NOMO-1 treated with dmso at 0.1 percent for 144 hours (cell line): ENCODE measurements at regions not wholly inside any gene's neighbourhood (a gene's known extent, or its start where the extent isn't known, plus 50 kb on each side); places are given as distances from the start of the nearest gene placed in this dataset.

Experiments
- DNase-seq: peaks from one replicate; lab custom pipeline; 2025; ENCODE audit not compliant: unreplicated experiment; lab: John Stamatoyannopoulos, UW

- DNase-seq, result no peak
These were observed 443.8 kb upstream of the TGFBR2 start for GRCh38 chr3:30162579-30162978.

- DNase-seq, result no peak
These were observed 439.9 kb upstream of the TGFBR2 start for GRCh38 chr3:30166535-30166934.

GRCh38 chr3:30167541-30168011, 438.8 kb upstream of the TGFBR2 start:
- no peak for DNase-seq

GRCh38 chr3:30169487-30169886, 436.9 kb upstream of the TGFBR2 start:
- no peak for DNase-seq

- no peak for DNase-seq
These were observed 435.5 kb upstream of the TGFBR2 start for GRCh38 chr3:30170681-30171438.

- no peak for DNase-seq
These were observed 432.0 kb upstream of the TGFBR2 start for GRCh38 chr3:30174357-30174756.

- peak; percentile 51 for DNase-seq
These were observed 425.9 kb upstream of the TGFBR2 start for GRCh38 chr3:30180310-30181177.

- no peak for DNase-seq
These were observed 425.3 kb upstream of the TGFBR2 start for GRCh38 chr3:30181178-30181465.

GRCh38 chr3:30181581-30181980, 424.8 kb upstream of the TGFBR2 start:
- no peak for DNase-seq

GRCh38 chr3:30183421-30183820, 423.0 kb upstream of the TGFBR2 start:
- no peak for DNase-seq

- no peak for DNase-seq
These were observed 422.1 kb upstream of the TGFBR2 start for GRCh38 chr3:30184091-30184810.

- no peak for DNase-seq
These were observed 420.5 kb upstream of the TGFBR2 start for GRCh38 chr3:30185872-30186271.

GRCh38 chr3:30186741-30187219, 419.6 kb upstream of the TGFBR2 start:
- DNase-seq, result no peak

GRCh38 chr3:30187366-30187765, 419.0 kb upstream of the TGFBR2 start:
- DNase-seq, result no peak

GRCh38 chr3:30188713-30189112, 417.7 kb upstream of the TGFBR2 start:
- DNase-seq, result no peak

- no peak for DNase-seq
These were observed 416.5 kb upstream of the TGFBR2 start for GRCh38 chr3:30189900-30190299.

GRCh38 chr3:30193625-30194044, 412.8 kb upstream of the TGFBR2 start:
- peak; percentile 80 for DNase-seq

- no peak for DNase-seq
These were observed 411.0 kb upstream of the TGFBR2 start for GRCh38 chr3:30195352-30195751.

- no peak for DNase-seq
These were observed 408.2 kb upstream of the TGFBR2 start for GRCh38 chr3:30198162-30198561.

GRCh38 chr3:30199096-30199759, 407.2 kb upstream of the TGFBR2 start:
- DNase-seq, result no peak

GRCh38 chr3:30199855-30200254, 406.5 kb upstream of the TGFBR2 start:
- DNase-seq, result no peak
